Breast epithelium (tissue), 3 donors: ENCODE measurements at regions not wholly inside any gene's neighbourhood (a gene's known extent, or its start where the extent isn't known, plus 50 kb on each side); places are given as distances from the start of the nearest gene placed in this dataset.

ENCODE experiments used
- CTCF ChIP-seq, 3 donors: fragments of 450-650 bp; IDR thresholded peaks; one replicate each; pipeline ENCODE4 v1.5.1; 2016 to 2017; ENCODE audit warnings: antibody characterized with exemption in 3 of 3, mild to moderate bottlenecking in 3 of 3, moderate library complexity in 3 of 3
- POLR2A ChIP-seq: fragments of 450-650 bp; IDR thresholded peaks from one replicate; pipeline ENCODE4 v1.6.1; 2016; ENCODE audit warnings: antibody characterized with exemption, mild to moderate bottlenecking, moderate library complexity

- TF ChIP-seq CTCF (IDR thresholded peaks at IDR 0.05) = no peak
- TF ChIP-seq POLR2A = no peak
These were observed 193.8 kb upstream of the DYNLRB2 start for GRCh38 chr16:80347002-80347401.
